RPMI7951 (cell line): ENCODE measurements at regions not wholly inside any gene's neighbourhood (a gene's known extent, or its start where the extent isn't known, plus 50 kb on each side); places are given as distances from the start of the nearest gene placed in this dataset.

Source experiments
- DNase-seq: peaks from one replicate; pipeline ENCODE4 v3.0.0-alpha.2; 2012; ENCODE audit warnings: low read depth

- no peak for DNase-seq
Observed at GRCh38 chr18:54100920-54101470, 123.5 kb downstream of the MBD2 start.

GRCh38 chr18:54100466-54100865 is 124.0 kb downstream of the MBD2 start:
- DNase-seq, result no peak

- DNase-seq, result no peak
Observed at GRCh38 chr18:54094474-54094873, 130.0 kb downstream of the MBD2 start.

GRCh38 chr18:54090856-54091255 is 133.6 kb downstream of the MBD2 start:
- no peak for DNase-seq

GRCh38 chr18:54089749-54090459 is 134.6 kb downstream of the MBD2 start:
- DNase-seq, result no peak

- no peak for DNase-seq
Observed at GRCh38 chr18:54086863-54087262, 137.6 kb downstream of the MBD2 start.

GRCh38 chr18:54086046-54086802 is 138.2 kb downstream of the MBD2 start:
- no peak for DNase-seq

- DNase-seq, result no peak
Observed at GRCh38 chr18:54080858-54081257, 143.6 kb downstream of the MBD2 start.

GRCh38 chr18:54076166-54076565 is 148.3 kb downstream of the MBD2 start:
- DNase-seq, result no peak

GRCh38 chr18:54075689-54076088 is 148.8 kb downstream of the MBD2 start:
- no peak for DNase-seq

- DNase-seq, result no peak
Observed at GRCh38 chr18:54069729-54070128, 154.7 kb downstream of the MBD2 start.

- no peak for DNase-seq
Observed at GRCh38 chr18:54060343-54061005, 164.0 kb downstream of the MBD2 start.

GRCh38 chr18:54052732-54053429 is 171.6 kb downstream of the MBD2 start:
- DNase-seq, result no peak

- no peak for DNase-seq
Observed at GRCh38 chr18:54052259-54052658, 172.2 kb downstream of the MBD2 start.

- DNase-seq, result no peak
Observed at GRCh38 chr18:54043484-54044251, 180.8 kb downstream of the MBD2 start.

- DNase-seq, result no peak
Observed at GRCh38 chr18:54035927-54036326, 188.5 kb downstream of the MBD2 start.

GRCh38 chr18:54033052-54033451 is 191.4 kb downstream of the MBD2 start:
- DNase-seq, result no peak

- DNase-seq, result no peak
Observed at GRCh38 chr18:54032412-54032811, 192.1 kb downstream of the MBD2 start.

GRCh38 chr18:54031243-54031642 is 193.2 kb downstream of the MBD2 start:
- DNase-seq, result no peak

GRCh38 chr18:54030434-54030833 is 194.0 kb downstream of the MBD2 start:
- no peak for DNase-seq

- DNase-seq, result peak; percentile 10
Observed at GRCh38 chr18:54023471-54023870, 201.0 kb downstream of the MBD2 start.
